WTC11 (cell line): ENCODE measurements at regions not wholly inside any gene's neighbourhood (a gene's known extent, or its start where the extent isn't known, plus 50 kb on each side); places are given as distances from the start of the nearest gene placed in this dataset.
A peak's percentile ranks its signal among the peaks of the same experiment; 100 is the strongest.

Experiments
- ATAC-seq: fragments of 200-7000 bp; cut with Tn5 transposase; 2 replicates; pipeline ENCODE4 v1.10.0; 2021; ENCODE audit warnings: mild to moderate bottlenecking, moderate library complexity
- CTCF ChIA-PET: fragments of 300-600 bp; sonication (Branson Sonifier 250); formaldehyde crosslinking; loops from one replicate; lab custom pipeline; 2021; ENCODE audit warnings: antibody characterized with exemption; lab: Charles Lee
- POLR2A ChIA-PET: fragments of 350-600 bp; sonication (Branson Sonifier 250); formaldehyde crosslinking; loops from one replicate; lab custom pipeline; 2021; ENCODE audit warnings: antibody characterized with exemption; lab: Charles Lee
- DNase-seq: peaks from one replicate; pipeline ENCODE4 v3.0.0; 2021; ENCODE audit warnings: low spot score
- H3K27ac Mint-ChIP-seq: 2 replicates; pipeline ENCODE4 v1.8.0; 2021; ENCODE audit warnings: mixed read lengths
- H3K27me3 Mint-ChIP-seq: 2 replicates; pipeline ENCODE4 v1.8.0; 2021; ENCODE audit warnings: low read depth, mild to moderate bottlenecking, moderate library complexity, mixed read lengths
- H3K36me3 Mint-ChIP-seq: 2 replicates; pipeline ENCODE4 v1.8.0; 2021; ENCODE audit warnings: mixed read lengths
- H3K4me1 Mint-ChIP-seq: 2 replicates; pipeline ENCODE4 v1.8.0; 2022; ENCODE audit warnings: mixed read lengths
- H3K4me3 Mint-ChIP-seq: 2 replicates; pipeline ENCODE4 v1.8.0; 2021; ENCODE audit warnings: mild to moderate bottlenecking, moderate library complexity, mixed read lengths
- H3K9me3 Mint-ChIP-seq: 2 replicates; pipeline ENCODE4 v1.8.0; 2021; ENCODE audit warnings: mixed read lengths
- CBFB ChIP-seq: sonication (generic); formaldehyde crosslinking; IDR thresholded peaks from 2 replicates; pipeline ENCODE4 v1.8.1; 2022; ENCODE audit warnings: mild to moderate bottlenecking, low read depth, missing genetic modification reagents
- CDX4 ChIP-seq: fragments of 250-450 bp; sonication (Bioruptor Pico); IDR thresholded peaks from 2 replicates; pipeline ENCODE4 v1.9.0; 2021; ENCODE audit warnings: moderate library complexity, mild to moderate bottlenecking, inconsistent platforms, borderline replicate concordance
- ELF4 ChIP-seq: sonication (generic); formaldehyde crosslinking; IDR thresholded peaks from 2 replicates; pipeline ENCODE4 v1.8.1; 2022; ENCODE audit warnings: low read depth, mild to moderate bottlenecking, moderate library complexity, missing genetic modification reagents
- EMX1 ChIP-seq: fragments of 250-450 bp; sonication (Bioruptor Pico); IDR thresholded peaks from 2 replicates; pipeline ENCODE4 v1.8.0; 2021; ENCODE audit warnings: mild to moderate bottlenecking
- ETV6 ChIP-seq: sonication (generic); formaldehyde crosslinking; IDR thresholded peaks from 2 replicates; pipeline ENCODE4 v1.8.1; 2022; ENCODE audit warnings: mild to moderate bottlenecking, missing genetic modification reagents
- FOXJ3 ChIP-seq: sonication (generic); formaldehyde crosslinking; IDR thresholded peaks from 2 replicates; pipeline ENCODE4 v1.9.0; 2021; ENCODE audit warnings: missing genetic modification reagents, mild to moderate bottlenecking, borderline replicate concordance
- FOXK1 ChIP-seq: sonication (generic); formaldehyde crosslinking; IDR thresholded peaks from 2 replicates; pipeline ENCODE4 v1.8.0; 2022; ENCODE audit warnings: mild to moderate bottlenecking, moderate library complexity, missing genetic modification reagents
- JAZF1 ChIP-seq: fragments of 250-450 bp; sonication (Bioruptor Pico); IDR thresholded peaks from 2 replicates; pipeline ENCODE4 v1.9.0; 2021; ENCODE audit warnings: moderate library complexity, mild to moderate bottlenecking, inconsistent platforms
- MAX ChIP-seq: sonication (generic); formaldehyde crosslinking; IDR thresholded peaks from 2 replicates; pipeline ENCODE4 v1.8.0; 2022; ENCODE audit warnings: mild to moderate bottlenecking, missing genetic modification reagents
- PREB ChIP-seq: sonication (generic); formaldehyde crosslinking; IDR thresholded peaks from 2 replicates; pipeline ENCODE4 v1.8.1; 2022; ENCODE audit warnings: mild to moderate bottlenecking, missing genetic modification reagents, moderate library complexity, borderline replicate concordance
- SMAD4 ChIP-seq: sonication (generic); formaldehyde crosslinking; IDR thresholded peaks from 2 replicates; pipeline ENCODE4 v1.8.0; 2022; ENCODE audit warnings: mild to moderate bottlenecking, missing genetic modification reagents
- SOX15 ChIP-seq: fragments of 250-450 bp; sonication (Bioruptor Pico); IDR thresholded peaks from 2 replicates; pipeline ENCODE4 v1.9.0; 2021; ENCODE audit warnings: mild to moderate bottlenecking
- ZNF423 ChIP-seq: fragments of 250-450 bp; sonication (Bioruptor Pico); IDR thresholded peaks from 2 replicates; pipeline ENCODE4 v2.1.2; 2022; ENCODE audit warnings: mild to moderate bottlenecking, moderate library complexity
- ZNF532 ChIP-seq: fragments of 250-450 bp; sonication (Bioruptor Pico); IDR thresholded peaks from 2 replicates; pipeline ENCODE4 v1.9.0; 2021; ENCODE audit warnings: mild to moderate bottlenecking, borderline replicate concordance
- ZNF671 ChIP-seq: fragments of 250-450 bp; sonication (Bioruptor Pico); IDR thresholded peaks from 2 replicates; pipeline ENCODE4 v1.8.0; 2021; ENCODE audit warnings: mild to moderate bottlenecking
- TF ChIP-seq, protein P1 (sequence below): fragments of 250-450 bp; sonication (Bioruptor Pico); IDR thresholded peaks from 2 replicates; pipeline ENCODE4 v1.9.0; 2021; ENCODE audit warnings: mild to moderate bottlenecking
- TF ChIP-seq, protein P2 (sequence below): sonication (generic); formaldehyde crosslinking; IDR thresholded peaks from 2 replicates; pipeline ENCODE4 v1.8.1; 2023; ENCODE audit warnings: mild to moderate bottlenecking, missing genetic modification reagents, moderate library complexity
- TF ChIP-seq, protein P3 (sequence below): sonication (generic); formaldehyde crosslinking; conservative IDR thresholded peaks from 2 replicates; pipeline ENCODE4 v1.8.1; 2022; ENCODE audit warnings: mild to moderate bottlenecking, missing genetic modification reagents
- TF ChIP-seq, protein P4 (sequence below): sonication (generic); formaldehyde crosslinking; IDR thresholded peaks from 2 replicates; pipeline ENCODE4 v1.8.1; 2023; ENCODE audit warnings: mild to moderate bottlenecking, missing genetic modification reagents, moderate library complexity

GRCh38 chr7:108810756-108811385 lies 241.2 kb downstream of the DNAJB9 start:
- Mint-ChIP-seq H3K9me3 (peaks cover 32% of the 10 kb centered on the region), H3K4me1 (peaks cover 9% of the 10 kb centered on the region)

DNA sequence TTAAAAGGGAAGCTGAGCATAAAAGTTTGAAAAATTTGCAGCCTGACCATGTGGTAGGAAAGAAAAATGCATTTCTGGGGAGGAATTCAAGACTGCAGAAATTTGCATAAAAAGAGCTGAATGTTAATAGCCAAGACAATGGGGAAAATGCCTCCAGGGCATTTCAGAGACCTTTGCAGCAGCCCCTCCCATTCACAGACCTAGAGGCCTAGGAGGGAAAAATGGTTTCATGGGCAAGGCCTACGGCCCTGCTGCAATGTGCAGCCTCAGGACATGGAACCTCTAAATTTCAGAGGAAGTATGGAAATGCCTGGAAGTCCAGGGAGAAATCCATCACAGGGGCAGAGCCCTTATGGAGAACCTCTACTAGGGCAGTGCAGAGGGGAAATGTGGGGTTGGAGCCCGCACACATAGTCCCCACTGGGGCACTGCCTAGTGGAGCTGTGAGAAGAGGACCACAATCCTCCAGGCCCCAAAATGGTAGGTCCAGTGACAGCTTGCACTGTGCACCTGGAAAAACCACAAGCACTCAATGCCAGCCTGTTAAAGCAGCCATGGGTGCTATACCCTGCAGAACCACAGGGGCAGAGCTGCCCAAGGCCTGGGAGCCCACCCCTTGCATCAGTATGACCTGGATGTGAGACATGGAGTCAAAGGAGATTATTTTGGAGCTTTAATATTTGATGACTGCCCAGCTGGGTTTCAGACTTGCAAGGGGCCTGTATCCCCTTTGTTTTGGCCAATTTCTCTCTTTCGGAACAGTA lies 243.8 kb downstream of the DNAJB9 start:
- ChIA-PET CTCF (interaction anchor here (1.5 kb wide), 1 partner anchor 11 kb away, joined by 3 read pairs; no protein-coding TSS in a partner anchor), POLR2A (no interaction called here)
- Mint-ChIP-seq H3K4me3 (no peak overlapping the region), H3K9me3 (peaks cover 32% of the 10 kb centered on the region), H3K27me3 (no peaks in the 10 kb centered on the region), H3K36me3 (peaks cover 23% of the 10 kb centered on the region), H3K27ac (no peak overlapping the region), H3K4me1 (peaks cover 9% of the 10 kb centered on the region)
- DNase-seq (no peak), ATAC-seq (peak; percentile 52)
- TF ChIP-seq, protein P1, sequence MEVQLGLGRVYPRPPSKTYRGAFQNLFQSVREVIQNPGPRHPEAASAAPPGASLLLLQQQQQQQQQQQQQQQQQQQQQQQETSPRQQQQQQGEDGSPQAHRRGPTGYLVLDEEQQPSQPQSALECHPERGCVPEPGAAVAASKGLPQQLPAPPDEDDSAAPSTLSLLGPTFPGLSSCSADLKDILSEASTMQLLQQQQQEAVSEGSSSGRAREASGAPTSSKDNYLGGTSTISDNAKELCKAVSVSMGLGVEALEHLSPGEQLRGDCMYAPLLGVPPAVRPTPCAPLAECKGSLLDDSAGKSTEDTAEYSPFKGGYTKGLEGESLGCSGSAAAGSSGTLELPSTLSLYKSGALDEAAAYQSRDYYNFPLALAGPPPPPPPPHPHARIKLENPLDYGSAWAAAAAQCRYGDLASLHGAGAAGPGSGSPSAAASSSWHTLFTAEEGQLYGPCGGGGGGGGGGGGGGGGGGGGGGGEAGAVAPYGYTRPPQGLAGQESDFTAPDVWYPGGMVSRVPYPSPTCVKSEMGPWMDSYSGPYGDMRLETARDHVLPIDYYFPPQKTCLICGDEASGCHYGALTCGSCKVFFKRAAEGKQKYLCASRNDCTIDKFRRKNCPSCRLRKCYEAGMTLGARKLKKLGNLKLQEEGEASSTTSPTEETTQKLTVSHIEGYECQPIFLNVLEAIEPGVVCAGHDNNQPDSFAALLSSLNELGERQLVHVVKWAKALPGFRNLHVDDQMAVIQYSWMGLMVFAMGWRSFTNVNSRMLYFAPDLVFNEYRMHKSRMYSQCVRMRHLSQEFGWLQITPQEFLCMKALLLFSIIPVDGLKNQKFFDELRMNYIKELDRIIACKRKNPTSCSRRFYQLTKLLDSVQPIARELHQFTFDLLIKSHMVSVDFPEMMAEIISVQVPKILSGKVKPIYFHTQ (CRISPR knock-in tag): no peak
- no peak for TF ChIP-seq FOXJ3
- no peak for TF ChIP-seq MAX
- no peak for TF ChIP-seq CDX4 (CRISPR knock-in tag)
- no peak for TF ChIP-seq ELF4 (CRISPR knock-in tag)
- no peak for TF ChIP-seq EMX1
- TF ChIP-seq ZNF671 (CRISPR knock-in tag): no peak
- TF ChIP-seq ETV6 (CRISPR knock-in tag): no peak
- TF ChIP-seq SMAD4 (CRISPR knock-in tag): no peak

More at GRCh38 chr7:108810756-108811385, 241.2 kb downstream of the DNAJB9 start:
- DNase-seq (no peak), ATAC-seq (no peak)
- Mint-ChIP-seq H3K36me3 (peaks cover 23% of the 10 kb centered on the region), H3K4me3 (no peak overlapping the region), H3K27ac (no peak overlapping the region), H3K27me3 (no peaks in the 10 kb centered on the region)
- TF ChIP-seq JAZF1 (no peak), ELF4 (CRISPR knock-in tag) (no peak), SOX15 (CRISPR knock-in tag) (no peak), ZNF532 (CRISPR knock-in tag) (no peak), ZNF423 (no peak), CBFB (CRISPR knock-in tag) (no peak), FOXK1 (CRISPR knock-in tag) (no peak), PREB (CRISPR knock-in tag) (no peak)
- TF ChIP-seq, protein P2, sequence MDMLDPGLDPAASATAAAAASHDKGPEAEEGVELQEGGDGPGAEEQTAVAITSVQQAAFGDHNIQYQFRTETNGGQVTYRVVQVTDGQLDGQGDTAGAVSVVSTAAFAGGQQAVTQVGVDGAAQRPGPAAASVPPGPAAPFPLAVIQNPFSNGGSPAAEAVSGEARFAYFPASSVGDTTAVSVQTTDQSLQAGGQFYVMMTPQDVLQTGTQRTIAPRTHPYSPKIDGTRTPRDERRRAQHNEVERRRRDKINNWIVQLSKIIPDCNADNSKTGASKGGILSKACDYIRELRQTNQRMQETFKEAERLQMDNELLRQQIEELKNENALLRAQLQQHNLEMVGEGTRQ (CRISPR knock-in tag): no peak
- TF ChIP-seq, protein P3, sequence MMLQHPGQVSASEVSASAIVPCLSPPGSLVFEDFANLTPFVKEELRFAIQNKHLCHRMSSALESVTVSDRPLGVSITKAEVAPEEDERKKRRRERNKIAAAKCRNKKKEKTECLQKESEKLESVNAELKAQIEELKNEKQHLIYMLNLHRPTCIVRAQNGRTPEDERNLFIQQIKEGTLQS (CRISPR knock-in tag): no peak
- TF ChIP-seq, protein P4, sequence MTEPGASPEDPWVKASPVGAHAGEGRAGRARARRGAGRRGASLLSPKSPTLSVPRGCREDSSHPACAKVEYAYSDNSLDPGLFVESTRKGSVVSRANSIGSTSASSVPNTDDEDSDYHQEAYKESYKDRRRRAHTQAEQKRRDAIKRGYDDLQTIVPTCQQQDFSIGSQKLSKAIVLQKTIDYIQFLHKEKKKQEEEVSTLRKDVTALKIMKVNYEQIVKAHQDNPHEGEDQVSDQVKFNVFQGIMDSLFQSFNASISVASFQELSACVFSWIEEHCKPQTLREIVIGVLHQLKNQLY (CRISPR knock-in tag): no peak
- ChIA-PET CTCF (no interaction called here), POLR2A (no interaction called here)
